Naive thymus-derived CD8-positive, alpha-beta T cell (primary cell): ENCODE measurements at regions not wholly inside any gene's neighbourhood (a gene's known extent, or its start where the extent isn't known, plus 50 kb on each side); places are given as distances from the start of the nearest gene placed in this dataset.

Experiments used
- ATAC-seq, 2 donors: fragments of 150-1000 bp; cut with Tn5 transposase in 1 of 2; sonication (Bioruptor Pico), chemical (Tn5 transposase) in 1 of 2; 1 replicate in 1 of 2; 2 replicates in 1 of 2; pipeline ENCODE4 v1.10.0; 2021; ENCODE audit warnings: mild to moderate bottlenecking in 2 of 2, moderate library complexity in 2 of 2
- POLR2A ChIA-PET: fragments of 350-600 bp; sonication (Branson Sonifier 250); formaldehyde crosslinking; loops from one replicate; lab custom pipeline; 2021; ENCODE audit warnings: antibody characterized with exemption; lab: Charles Lee
- DNase-seq, 10 donors: peaks; one replicate each; pipeline versions ENCODE4 v3.0.0 to v3.0.0-alpha.2; 2020 to 2022
- H3K27ac Mint-ChIP-seq, 10 donors: one replicate each; pipeline ENCODE4 v1.8.0; 2020 to 2022; ENCODE audit warnings: mild to moderate bottlenecking in 10 of 10, mixed read lengths in 10 of 10, moderate library complexity in 4 of 10, inconsistent platforms in 1 of 10
- H3K27me3 Mint-ChIP-seq, 5 donors: one replicate each; pipeline ENCODE4 v1.8.0; 2021 to 2022; ENCODE audit warnings: mixed read lengths in 5 of 5
- H3K36me3 Mint-ChIP-seq, 3 donors: one replicate each; pipeline ENCODE4 v1.8.0; 2020 to 2022; ENCODE audit warnings: mixed read lengths in 3 of 3, mild to moderate bottlenecking in 2 of 3, inconsistent platforms in 1 of 3
- H3K4me1 Mint-ChIP-seq, 4 donors: one replicate each; pipeline ENCODE4 v1.8.0; 2021 to 2022; ENCODE audit warnings: mixed read lengths in 4 of 4
- H3K4me3 Mint-ChIP-seq, 10 donors: one replicate each; pipeline ENCODE4 v1.8.0; 2020 to 2022; ENCODE audit warnings: mild to moderate bottlenecking in 10 of 10, mixed read lengths in 10 of 10, moderate library complexity in 6 of 10, inconsistent platforms in 1 of 10
- H3K9me3 Mint-ChIP-seq, 9 donors: one replicate each; pipeline ENCODE4 v1.8.0; 2020 to 2022; ENCODE audit warnings: mixed read lengths in 9 of 9, mild to moderate bottlenecking in 3 of 9, inconsistent platforms in 1 of 9, moderate library complexity in 1 of 9

- no peak for DNase-seq
- H3K4me1 Mint-ChIP-seq = no peaks in the 10 kb centered on the region
- no peaks in the 10 kb centered on the region for H3K36me3 Mint-ChIP-seq
- POLR2A ChIA-PET = no interaction called here
- no peaks in the 10 kb centered on the region for H3K27me3 Mint-ChIP-seq
- peaks cover 0 to 12% (median 0%) of the 10 kb centered on the region in 9 donors for H3K9me3 Mint-ChIP-seq
- ATAC-seq = no peak
- H3K27ac Mint-ChIP-seq = no peak overlapping the region
- no peak overlapping the region for H3K4me3 Mint-ChIP-seq
Observed at GRCh38 chr13:70950664-70951063, 842.4 kb upstream of the KLHL1 start.

GRCh38 chr13:70945506-70945905 is 837.3 kb upstream of the KLHL1 start:
- H3K36me3 Mint-ChIP-seq = no peaks in the 10 kb centered on the region
- H3K27me3 Mint-ChIP-seq = no peaks in the 10 kb centered on the region
- no peak overlapping the region for H3K27ac Mint-ChIP-seq
- H3K4me1 Mint-ChIP-seq = no peaks in the 10 kb centered on the region
- ATAC-seq (no peak), DNase-seq (no peak)
- no peak overlapping the region for H3K4me3 Mint-ChIP-seq
- POLR2A ChIA-PET = no interaction called here
- peaks cover 0 to 12% (median 0%) of the 10 kb centered on the region in 9 donors for H3K9me3 Mint-ChIP-seq

GRCh38 chr13:70941454-70941853 is 833.2 kb upstream of the KLHL1 start:
- DNase-seq (no peak), ATAC-seq (no peak)
- Mint-ChIP-seq H3K27ac (no peak overlapping the region), H3K4me3 (no peak overlapping the region), H3K36me3 (no peaks in the 10 kb centered on the region), H3K9me3 (peaks cover 0 to 5% (median 0%) of the 10 kb centered on the region in 9 donors), H3K27me3 (no peaks in the 10 kb centered on the region), H3K4me1 (no peaks in the 10 kb centered on the region)
- POLR2A ChIA-PET = no interaction called here

GRCh38 chr13:70938462-70938861 is 830.2 kb upstream of the KLHL1 start:
- Mint-ChIP-seq H3K27me3 (no peaks in the 10 kb centered on the region), H3K36me3 (no peaks in the 10 kb centered on the region), H3K9me3 (peaks cover 0 to 23% (median 4%) of the 10 kb centered on the region in 9 donors), H3K4me1 (no peaks in the 10 kb centered on the region), H3K4me3 (no peak overlapping the region), H3K27ac (no peak overlapping the region)
- POLR2A ChIA-PET = no interaction called here
- DNase-seq = no peak
- ATAC-seq = no peak

- no peaks in the 10 kb centered on the region for H3K27me3 Mint-ChIP-seq
- H3K4me1 Mint-ChIP-seq = no peaks in the 10 kb centered on the region
- DNase-seq (no peak), ATAC-seq (no peak)
- no peak overlapping the region for H3K27ac Mint-ChIP-seq
- H3K4me3 Mint-ChIP-seq = no peak overlapping the region
- POLR2A ChIA-PET = no interaction called here
- peaks cover 0 to 23% (median 4%) of the 10 kb centered on the region in 9 donors for H3K9me3 Mint-ChIP-seq
- H3K36me3 Mint-ChIP-seq = no peaks in the 10 kb centered on the region
Observed at GRCh38 chr13:70932511-70932910, 824.3 kb upstream of the KLHL1 start.

- ATAC-seq = no peak
- Mint-ChIP-seq H3K4me1 (no peaks in the 10 kb centered on the region), H3K9me3 (peaks cover 0 to 8% (median 0%) of the 10 kb centered on the region in 9 donors)
Observed at GRCh38 chr13:70923863-70924752, 815.9 kb upstream of the KLHL1 start.

GRCh38 chr13:70911286-70911685 is 803.0 kb upstream of the KLHL1 start:
- no peaks in the 10 kb centered on the region for H3K4me1 Mint-ChIP-seq
- POLR2A ChIA-PET = no interaction called here
- no peak overlapping the region for H3K4me3 Mint-ChIP-seq
- H3K27ac Mint-ChIP-seq = no peak overlapping the region
- H3K9me3 Mint-ChIP-seq = peaks cover 0 to 12% (median 0%) of the 10 kb centered on the region in 9 donors
- no peak for DNase-seq
- no peak for ATAC-seq
- no peaks in the 10 kb centered on the region for H3K36me3 Mint-ChIP-seq
- no peaks in the 10 kb centered on the region for H3K27me3 Mint-ChIP-seq

More at GRCh38 chr13:70923863-70924752, 815.9 kb upstream of the KLHL1 start:
- no peak overlapping the region for H3K4me3 Mint-ChIP-seq
- no peak for DNase-seq
- POLR2A ChIA-PET = no interaction called here
- H3K36me3 Mint-ChIP-seq = no peaks in the 10 kb centered on the region
- H3K27ac Mint-ChIP-seq = no peak overlapping the region
- no peaks in the 10 kb centered on the region for H3K27me3 Mint-ChIP-seq

- Mint-ChIP-seq H3K4me3 (no peak overlapping the region), H3K27me3 (no peaks in the 10 kb centered on the region), H3K9me3 (peaks cover 0 to 12% (median 0%) of the 10 kb centered on the region in 9 donors), H3K4me1 (no peaks in the 10 kb centered on the region), H3K27ac (no peak overlapping the region), H3K36me3 (no peaks in the 10 kb centered on the region)
- POLR2A ChIA-PET = no interaction called here
- ATAC-seq = no peak
- DNase-seq = no peak
Observed at GRCh38 chr13:70908795-70909194, 800.5 kb upstream of the KLHL1 start.

GRCh38 chr13:70905035-70905434 is 796.8 kb upstream of the KLHL1 start:
- ATAC-seq = no peak
- Mint-ChIP-seq H3K27ac (no peak overlapping the region), H3K27me3 (no peaks in the 10 kb centered on the region), H3K36me3 (no peaks in the 10 kb centered on the region), H3K4me3 (no peak overlapping the region), H3K4me1 (no peaks in the 10 kb centered on the region), H3K9me3 (peaks cover 0 to 10% (median 2%) of the 10 kb centered on the region in 9 donors)
- POLR2A ChIA-PET = no interaction called here
- DNase-seq = no peak

- no peaks in the 10 kb centered on the region for H3K27me3 Mint-ChIP-seq
- ATAC-seq = no peak
Observed at GRCh38 chr13:70896136-70896535, 787.9 kb upstream of the KLHL1 start.

GRCh38 chr13:70895599-70895998 is 787.3 kb upstream of the KLHL1 start:
- Mint-ChIP-seq H3K27me3 (no peaks in the 10 kb centered on the region), H3K36me3 (no peaks in the 10 kb centered on the region), H3K4me1 (no peaks in the 10 kb centered on the region), H3K9me3 (peaks cover 0 to 3% (median 0%) of the 10 kb centered on the region in 9 donors), H3K27ac (no peak overlapping the region), H3K4me3 (no peak overlapping the region)
- POLR2A ChIA-PET = no interaction called here
- ATAC-seq (no peak), DNase-seq (no peak)

More at GRCh38 chr13:70896136-70896535, 787.9 kb upstream of the KLHL1 start:
- DNase-seq = no peak
- no peak overlapping the region for H3K4me3 Mint-ChIP-seq
- H3K27ac Mint-ChIP-seq = no peak overlapping the region
- no peaks in the 10 kb centered on the region for H3K4me1 Mint-ChIP-seq
- H3K9me3 Mint-ChIP-seq = peaks cover 0 to 3% (median 0%) of the 10 kb centered on the region in 9 donors
- POLR2A ChIA-PET = no interaction called here
- H3K36me3 Mint-ChIP-seq = no peaks in the 10 kb centered on the region

GRCh38 chr13:70894258-70894657 is 786.0 kb upstream of the KLHL1 start:
- Mint-ChIP-seq H3K36me3 (no peaks in the 10 kb centered on the region), H3K9me3 (peaks cover 0 to 5% (median 0%) of the 10 kb centered on the region in 9 donors), H3K4me3 (no peak overlapping the region), H3K27me3 (no peaks in the 10 kb centered on the region), H3K4me1 (no peaks in the 10 kb centered on the region), H3K27ac (no peak overlapping the region)
- ATAC-seq (no peak), DNase-seq (no peak)
- POLR2A ChIA-PET = no interaction called here

- Mint-ChIP-seq H3K27ac (no peak overlapping the region), H3K4me3 (no peak overlapping the region), H3K27me3 (no peaks in the 10 kb centered on the region), H3K9me3 (peaks cover 0 to 9% (median 3%) of the 10 kb centered on the region in 9 donors), H3K4me1 (no peaks in the 10 kb centered on the region), H3K36me3 (no peaks in the 10 kb centered on the region)
- ATAC-seq (no peak), DNase-seq (no peak)
- POLR2A ChIA-PET = no interaction called here
Observed at GRCh38 chr13:70893832-70894231, 785.6 kb upstream of the KLHL1 start.
